ENCODE measurements at regions not wholly inside any gene's neighbourhood (a gene's known extent, or its start where the extent isn't known, plus 50 kb on each side); places are given as distances from the start of the nearest gene placed in this dataset.
A peak's percentile ranks its signal among the peaks of the same experiment; 100 is the strongest.
"Not testable (repeated sequence)": the region's sequence is repeated elsewhere in the genome, so short reads cannot be mapped to it uniquely, and the experiment has no call there.

DNA sequence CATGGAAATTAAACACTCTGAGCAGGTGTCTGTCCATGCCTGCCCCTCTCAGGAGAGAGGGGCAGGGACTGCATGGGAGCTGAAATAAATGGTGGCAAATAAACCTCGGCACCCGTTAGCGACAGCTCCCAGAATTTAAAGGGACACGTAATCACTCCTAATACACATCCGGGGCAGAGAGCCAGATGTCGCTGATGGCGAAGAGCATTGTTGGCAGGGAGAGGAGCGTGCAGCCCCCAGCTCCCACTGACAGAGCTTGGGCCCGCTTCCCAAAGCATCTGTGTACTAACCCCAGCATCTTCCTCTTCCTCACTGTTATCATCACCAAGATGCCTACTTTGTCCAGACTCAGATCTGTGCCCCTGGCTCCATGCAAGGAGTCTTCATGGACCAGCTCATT, 85.8 kb downstream of the IRX5 start:
- DNase-seq (ENCODE audit: low read depth), result no peak

DNA sequence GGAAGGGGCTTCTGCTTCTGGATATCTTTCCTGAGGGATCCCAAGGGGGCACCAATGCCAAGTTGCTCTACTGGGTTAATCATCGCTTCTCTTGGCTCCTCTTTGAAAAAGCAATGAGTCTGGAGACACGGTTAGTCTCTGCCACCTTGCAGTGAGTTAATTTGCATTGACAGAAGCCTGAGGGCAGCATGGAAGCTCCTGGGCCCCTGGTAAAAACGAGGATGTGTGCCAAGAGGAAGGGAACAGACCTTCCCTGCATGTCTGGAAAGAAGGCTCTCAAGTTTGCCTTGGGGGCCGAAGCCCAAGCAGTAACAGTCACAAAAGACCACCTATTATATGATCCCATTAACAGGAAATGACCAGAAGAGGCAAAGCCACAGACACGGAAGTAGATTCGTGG, 86.7 kb downstream of the IRX5 start:
- DNase-seq (ENCODE audit: low read depth), result no peak

- no peak for DNase-seq (ENCODE audit: low read depth)
These were observed 88.2 kb downstream of the IRX5 start for GRCh38 chr16:55018881-55019280.

GRCh38 chr16:55019419-55020131, 88.9 kb downstream of the IRX5 start:
- DNase-seq (ENCODE audit: low read depth), result no peak

DNA sequence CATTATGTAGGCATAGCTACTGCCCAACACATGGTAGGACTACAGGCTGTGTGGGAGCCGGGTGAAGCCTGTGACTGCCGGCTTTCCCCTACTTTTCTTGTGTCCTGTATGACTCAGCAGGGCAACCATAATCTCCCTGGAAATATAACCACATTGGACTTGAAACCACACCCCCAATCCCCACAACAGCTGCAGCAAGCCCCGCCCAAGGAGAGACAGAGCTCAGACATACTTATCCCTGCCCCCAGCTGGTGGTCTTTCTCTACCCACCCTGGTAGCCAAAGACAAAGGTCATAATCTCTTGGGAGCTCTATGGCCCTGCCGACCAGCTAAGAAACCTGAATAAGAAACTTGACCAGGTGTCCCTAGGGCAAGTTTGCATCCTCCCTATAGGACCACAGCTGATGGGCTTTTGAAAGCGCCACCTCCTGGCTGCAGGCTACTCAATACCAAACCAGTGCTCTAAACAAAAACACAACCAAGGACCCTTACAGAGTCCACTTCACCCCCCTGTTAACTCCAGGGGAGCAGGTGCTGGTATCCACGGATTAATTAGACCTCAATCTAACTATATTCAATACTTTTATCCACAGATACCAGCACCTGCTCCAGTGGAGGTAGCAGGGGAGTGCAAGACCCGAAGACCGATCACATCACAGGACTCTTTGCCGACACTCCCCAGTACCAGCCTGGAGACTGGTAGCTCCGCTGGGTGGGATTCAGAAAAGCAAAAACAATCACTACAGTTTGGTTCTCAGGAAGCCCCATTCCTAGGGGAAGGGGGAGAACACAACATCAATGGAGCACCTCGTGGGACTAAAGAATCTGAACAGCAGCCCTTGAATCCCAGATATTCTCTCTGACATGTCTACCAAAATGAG, 91.2 kb downstream of the IRX5 start:
- no peak for DNase-seq (ENCODE audit: low read depth)

DNA sequence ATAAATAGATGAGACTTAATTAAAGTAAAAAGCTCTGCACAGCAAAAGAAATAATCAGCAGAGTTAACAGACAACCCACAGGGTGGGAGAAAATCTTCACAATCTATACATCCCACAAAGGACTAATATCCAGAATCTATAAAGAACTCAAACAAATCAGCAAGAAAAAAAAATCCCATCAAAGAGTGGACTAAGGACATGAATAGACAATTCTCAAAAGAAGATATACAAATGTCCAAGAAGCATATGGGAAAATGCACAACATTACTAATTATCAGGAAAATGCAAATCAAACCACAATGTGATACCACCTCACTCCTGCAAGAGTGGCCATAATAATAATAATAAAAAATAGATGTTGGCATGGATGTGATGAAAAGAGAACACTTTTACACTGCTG, 96.6 kb downstream of the IRX5 start:
- not testable (repeated sequence) for DNase-seq (ENCODE audit: low read depth)

DNA sequence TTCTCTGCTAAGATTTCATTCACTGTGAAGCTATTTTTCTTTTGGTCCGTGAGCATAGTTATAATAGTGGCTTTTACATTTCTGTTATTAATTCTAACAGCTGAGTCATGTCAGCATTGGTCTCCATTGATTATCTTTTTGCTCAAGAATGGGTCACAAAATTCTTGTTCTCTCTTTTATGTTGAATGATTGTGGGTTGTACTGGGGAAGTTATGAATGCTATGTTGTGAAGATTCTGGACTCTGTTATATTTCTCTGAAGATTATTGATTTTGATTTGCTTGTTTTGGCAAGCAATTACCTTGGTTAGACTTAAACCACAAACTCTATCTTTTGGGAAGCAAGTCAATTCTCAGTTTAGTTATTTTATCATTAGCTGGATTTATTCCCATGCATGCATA, 98.8 kb downstream of the IRX5 start:
- DNase-seq (ENCODE audit: low read depth), result no peak

DNA sequence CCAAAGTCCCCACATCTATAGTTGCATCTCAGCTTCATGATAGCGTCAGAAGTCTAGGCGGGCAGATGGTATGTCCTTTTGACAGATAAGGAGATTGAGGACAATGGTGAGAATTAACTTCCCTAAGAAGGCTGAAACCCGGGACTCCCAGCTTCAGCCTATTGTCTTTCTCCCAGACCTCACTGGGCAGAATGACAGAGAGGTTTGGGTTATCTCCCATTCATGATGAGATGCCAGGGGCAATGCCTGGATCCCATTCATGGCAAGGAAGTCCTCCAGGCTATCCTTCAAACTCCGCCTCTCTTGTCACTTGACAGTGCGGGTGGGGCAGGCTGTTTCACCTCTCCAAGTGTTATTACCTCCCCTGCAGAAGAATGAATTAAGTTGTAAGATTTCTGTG, 100.3 kb downstream of the IRX5 start:
- no peak for DNase-seq (ENCODE audit: low read depth)

DNA sequence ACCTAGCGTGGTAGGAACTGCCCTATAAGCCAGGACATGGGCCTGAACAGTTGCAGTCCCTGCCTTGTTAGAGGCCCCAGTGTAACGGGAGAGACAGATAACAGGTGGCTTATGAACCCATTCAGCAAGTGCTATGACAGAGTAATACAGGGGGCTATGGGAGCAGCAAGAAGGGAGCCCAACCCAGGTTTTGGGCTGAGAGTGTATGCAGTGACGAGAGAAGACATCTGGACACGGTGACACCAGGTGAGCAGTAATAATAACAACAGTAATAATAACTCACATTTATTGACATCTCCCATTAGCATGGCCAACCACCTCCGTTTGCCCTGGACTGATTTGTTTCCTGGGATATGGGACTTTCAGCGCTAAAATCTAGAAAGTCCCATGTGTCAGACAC, 100.8 kb downstream of the IRX5 start:
- no peak for DNase-seq (ENCODE audit: low read depth)

- DNase-seq (ENCODE audit: low read depth), result no peak
These were observed 102.8 kb downstream of the IRX5 start for GRCh38 chr16:55033225-55034156.

- no peak for DNase-seq (ENCODE audit: low read depth)
These were observed 104.4 kb downstream of the IRX5 start for GRCh38 chr16:55035029-55035428.

GRCh38 chr16:55035956-55036355, 105.3 kb downstream of the IRX5 start:
- DNase-seq (ENCODE audit: low read depth), result peak; percentile 31

DNA sequence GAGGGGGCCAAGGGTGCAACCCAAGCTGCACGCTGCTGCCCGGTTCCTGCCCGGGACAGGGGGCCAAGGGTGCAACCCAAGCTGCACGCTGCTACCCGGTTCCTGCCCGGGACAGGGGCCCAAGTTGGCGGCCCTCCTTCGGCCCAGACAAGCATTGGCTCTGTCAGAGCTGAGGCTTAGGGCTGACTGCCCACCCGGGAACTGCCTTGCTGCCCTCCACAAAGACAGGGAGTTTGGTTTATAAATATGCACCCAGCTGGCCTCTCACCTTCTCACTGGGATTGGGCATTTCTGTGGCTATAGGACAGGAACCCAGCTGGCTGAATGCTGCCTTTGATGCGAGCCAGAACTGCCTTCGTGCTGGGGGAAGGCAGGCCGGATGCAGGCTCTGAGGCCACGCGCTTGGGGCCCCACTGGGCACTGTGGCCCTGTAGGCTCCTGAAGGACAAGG, 105.7 kb downstream of the IRX5 start:
- no peak for DNase-seq (ENCODE audit: low read depth)

DNA sequence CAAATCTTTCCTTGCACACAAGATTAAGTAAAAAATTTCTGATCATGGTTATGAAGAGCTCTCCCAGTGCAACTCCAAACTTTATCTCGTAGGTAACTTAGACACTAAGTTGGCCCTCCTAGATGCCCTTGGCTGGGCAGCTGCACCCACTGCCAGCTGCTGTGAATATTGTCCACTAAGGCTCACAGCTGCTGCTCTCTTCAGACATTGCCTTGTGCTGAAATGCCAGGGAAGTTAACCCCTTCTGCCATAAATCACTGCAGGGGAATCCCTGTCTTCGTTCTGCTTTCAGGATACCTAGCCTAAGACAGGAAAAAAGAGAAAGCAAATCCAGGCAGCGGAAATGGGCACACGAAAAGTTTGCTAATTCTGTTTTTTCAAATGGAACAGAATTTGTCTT, 106.4 kb downstream of the IRX5 start:
- no peak for DNase-seq (ENCODE audit: low read depth)

- DNase-seq (ENCODE audit: low read depth), result no peak
These were observed 107.3 kb downstream of the IRX5 start for GRCh38 chr16:55037966-55038365.

DNA sequence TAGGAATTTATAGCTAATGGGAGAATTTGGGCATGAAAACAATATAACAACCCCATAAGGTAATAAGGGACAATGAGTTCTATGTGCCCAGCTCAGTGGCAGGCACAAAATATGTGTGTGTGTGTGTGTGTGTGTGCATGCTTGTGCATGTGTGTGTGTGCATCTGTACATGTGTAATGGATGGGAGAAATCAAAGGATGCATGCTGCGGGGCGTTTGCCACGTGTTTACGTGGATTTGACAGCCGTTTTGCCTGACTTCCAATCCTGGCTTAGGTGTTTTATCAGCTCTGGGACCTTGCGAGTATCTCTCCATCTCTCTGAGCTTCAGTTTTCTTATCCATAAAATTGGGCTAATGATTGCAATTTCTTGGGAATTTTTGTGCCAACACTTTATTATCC, 108.4 kb downstream of the IRX5 start:
- DNase-seq (ENCODE audit: low read depth), result no peak

DNA sequence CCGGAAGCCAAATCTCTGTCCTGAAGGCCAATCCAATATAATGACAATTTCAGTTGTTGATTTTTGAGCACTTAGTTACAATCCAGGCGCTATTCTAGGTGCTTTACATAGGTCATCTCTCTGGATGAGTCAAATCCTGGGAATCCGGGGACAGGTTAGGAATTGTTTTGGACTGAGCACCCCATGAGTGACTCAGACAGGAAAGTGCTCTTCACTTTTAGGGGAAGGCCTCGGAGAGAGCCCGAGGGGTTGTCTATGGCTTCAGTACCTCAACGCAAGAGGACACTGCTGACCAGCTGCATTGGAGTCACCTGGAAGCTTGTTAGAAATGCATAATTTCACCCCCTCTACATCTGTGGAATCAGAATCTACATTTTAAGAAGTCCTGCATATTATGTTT, 108.8 kb downstream of the IRX5 start:
- DNase-seq (ENCODE audit: low read depth), result no peak

DNA sequence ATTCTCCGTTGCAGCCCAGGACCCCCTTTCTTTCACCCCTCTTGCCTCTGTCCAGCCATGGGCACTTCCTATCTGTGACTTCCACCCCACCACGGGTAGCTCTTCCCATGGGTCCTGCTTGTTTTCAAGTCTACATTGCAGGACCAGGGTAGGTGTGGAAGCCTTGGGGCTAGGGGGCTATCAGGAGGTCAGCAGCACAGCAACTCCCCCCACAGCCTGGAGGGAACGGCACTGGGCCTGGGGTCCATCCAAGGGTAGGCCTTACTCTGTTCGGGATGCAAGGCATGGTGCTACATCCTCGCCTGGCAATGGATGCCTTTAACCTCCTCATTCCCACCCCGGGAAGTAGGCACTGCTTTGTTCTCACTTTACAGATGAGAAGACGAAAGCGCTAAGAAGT, 109.3 kb downstream of the IRX5 start:
- DNase-seq (ENCODE audit: low read depth), result no peak

- no peak for DNase-seq (ENCODE audit: low read depth)
These were observed 109.9 kb downstream of the IRX5 start for GRCh38 chr16:55040366-55041086.

DNA sequence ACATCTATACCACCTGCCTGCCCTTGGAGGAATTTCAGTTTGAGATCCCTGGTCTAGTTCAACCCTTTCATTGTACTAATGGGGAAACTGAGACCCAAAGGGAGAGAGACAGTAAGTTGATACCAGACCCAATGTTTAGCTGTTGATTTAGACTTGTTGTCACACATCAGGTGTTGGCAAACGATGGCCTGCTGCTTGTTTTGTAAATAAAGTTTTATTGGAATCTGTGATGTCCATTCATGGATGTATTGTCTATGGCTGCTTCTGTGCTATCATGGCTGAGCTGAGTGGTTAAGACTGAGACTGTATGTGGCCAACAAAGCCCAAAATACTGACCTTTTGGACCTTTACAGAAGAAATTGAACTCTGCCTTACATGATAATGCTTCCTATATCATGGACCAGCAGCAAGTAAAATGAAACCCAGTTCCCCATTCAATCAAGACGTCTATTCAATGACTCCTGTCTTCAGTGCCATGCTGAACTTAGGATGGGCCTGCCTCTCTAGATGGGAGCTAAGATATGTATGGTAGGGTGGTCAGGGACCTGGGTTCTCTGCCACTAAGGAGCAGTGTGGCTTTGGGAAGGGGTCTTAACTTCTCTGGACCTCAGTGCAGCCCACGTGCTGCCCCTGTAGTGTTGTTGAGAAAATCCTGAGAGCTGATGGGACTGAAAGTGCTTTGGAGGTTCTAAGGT, 111.0 kb downstream of the IRX5 start:
- DNase-seq (ENCODE audit: low read depth), result no peak

All from GM04503 (cell line).